A549 (cell line): ENCODE measurements at regions not wholly inside any gene's neighbourhood (a gene's known extent, or its start where the extent isn't known, plus 50 kb on each side); places are given as distances from the start of the nearest gene placed in this dataset.

ENCODE experiments used
- CHD2 ChIP-seq: fragments of 150-350 bp; IDR thresholded peaks from 2 replicates; pipeline ENCODE4 v1.6.1; 2014; ENCODE audit warnings: low read length; ENCODE audit not compliant: partially characterized antibody
- CTCF ChIP-seq: fragments of >200 bp; sonication (Bioruptor Twin); formaldehyde crosslinking; IDR thresholded peaks from 3 replicates; pipeline ENCODE4 v1.5.1; 2016
- FOXS1 ChIP-seq: fragments of 250-450 bp; sonication (Bioruptor Pico); IDR thresholded peaks from 2 replicates; pipeline ENCODE4 v1.5.0; 2020; ENCODE audit warnings: mild to moderate bottlenecking, moderate library complexity
- HDAC2 ChIP-seq: fragments of 200-600 bp; sonication (generic); IDR thresholded peaks from 2 replicates; pipeline ENCODE4 v1.6.1; 2016
- MAZ ChIP-seq: fragments of 150-350 bp; IDR thresholded peaks from 2 replicates; pipeline ENCODE4 v1.6.1; 2014; ENCODE audit warnings: antibody characterized with exemption, low read depth, low read length, borderline replicate concordance
- NFE2L2 ChIP-seq: fragments of 150-350 bp; conservative IDR thresholded peaks from 2 replicates; pipeline ENCODE4 v1.6.1; 2014; ENCODE audit warnings: low read length
- POLR2A ChIP-seq: IDR thresholded peaks from 2 replicates; pipeline ENCODE4 v1.6.1; 2012; ENCODE audit warnings: mild to moderate bottlenecking, low read length
- RFX5 ChIP-seq: fragments of 450-650 bp; IDR thresholded peaks from 2 replicates; pipeline ENCODE4 v1.7.1; 2014; ENCODE audit warnings: antibody characterized with exemption, mild to moderate bottlenecking, moderate library complexity

DNA sequence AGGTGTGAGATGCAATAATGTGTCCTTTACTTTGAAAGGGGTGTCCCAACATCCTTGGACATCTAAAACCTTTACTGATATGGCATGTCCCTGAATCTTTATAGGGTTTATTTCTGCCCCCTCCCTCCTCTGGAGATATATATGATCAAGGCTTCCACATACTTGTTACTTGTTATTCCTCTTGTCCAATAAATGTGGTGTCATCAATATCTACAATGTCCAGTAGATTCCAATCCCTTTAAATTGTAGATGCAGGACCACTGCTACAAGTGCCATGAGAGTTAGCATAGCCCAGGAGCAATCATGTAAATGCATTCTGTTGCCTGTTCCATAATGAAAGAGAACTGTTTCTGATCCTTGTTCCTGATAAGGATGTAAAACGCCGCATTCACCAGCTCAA lies 479.7 kb upstream of the MEIS1 start:
- TF ChIP-seq POLR2A = no peak
- no peak for TF ChIP-seq NFE2L2
- no peak for TF ChIP-seq MAZ
- TF ChIP-seq CHD2 = no peak
- TF ChIP-seq CTCF = no peak
- no peak for TF ChIP-seq FOXS1 (CRISPR knock-in tag)
- no peak for TF ChIP-seq HDAC2
- TF ChIP-seq RFX5 = no peak
